Activated CD4-positive, alpha-beta T cell treated with anti-CD3 and anti-CD28 coated beads, Interleukin-2, amount 10 ng/mL, durations not matched to agents 7 days and 5 days (primary cell): ENCODE measurements at regions not wholly inside any gene's neighbourhood (a gene's known extent, or its start where the extent isn't known, plus 50 kb on each side); places are given as distances from the start of the nearest gene placed in this dataset.
"Not testable (repeated sequence)": the region's sequence is repeated elsewhere in the genome, so short reads cannot be mapped to it uniquely, and the experiment has no call there.

Experiments used
- CTCF ChIA-PET: fragments of 350-600 bp; sonication (Branson Sonifier 250); formaldehyde crosslinking; loops from one replicate; lab custom pipeline; 2021; ENCODE audit warnings: antibody characterized with exemption; lab: Charles Lee
- POLR2A ChIA-PET: fragments of 350-600 bp; sonication (Branson Sonifier 250); formaldehyde crosslinking; loops from one replicate; lab custom pipeline; 2021; ENCODE audit warnings: antibody characterized with exemption; lab: Charles Lee
- DNase-seq: peaks from one replicate; pipeline ENCODE4 v3.0.0-alpha.2; 2020
- H3K27ac Mint-ChIP-seq: one replicate; pipeline ENCODE4 v1.8.0; 2021; ENCODE audit warnings: mild to moderate bottlenecking, moderate library complexity, mixed read lengths
- H3K27me3 Mint-ChIP-seq: one replicate; pipeline ENCODE4 v1.8.0; 2021; ENCODE audit warnings: mixed read lengths
- H3K36me3 Mint-ChIP-seq: one replicate; pipeline ENCODE4 v1.8.0; 2021; ENCODE audit warnings: low read depth, mixed read lengths
- H3K4me1 Mint-ChIP-seq: one replicate; pipeline ENCODE4 v1.8.0; 2021; ENCODE audit warnings: mixed read lengths
- H3K4me3 Mint-ChIP-seq: one replicate; pipeline ENCODE4 v1.8.0; 2021; ENCODE audit warnings: mild to moderate bottlenecking, moderate library complexity, mixed read lengths
- H3K9me3 Mint-ChIP-seq: one replicate; pipeline ENCODE4 v1.8.0; 2021; ENCODE audit warnings: mixed read lengths

DNA sequence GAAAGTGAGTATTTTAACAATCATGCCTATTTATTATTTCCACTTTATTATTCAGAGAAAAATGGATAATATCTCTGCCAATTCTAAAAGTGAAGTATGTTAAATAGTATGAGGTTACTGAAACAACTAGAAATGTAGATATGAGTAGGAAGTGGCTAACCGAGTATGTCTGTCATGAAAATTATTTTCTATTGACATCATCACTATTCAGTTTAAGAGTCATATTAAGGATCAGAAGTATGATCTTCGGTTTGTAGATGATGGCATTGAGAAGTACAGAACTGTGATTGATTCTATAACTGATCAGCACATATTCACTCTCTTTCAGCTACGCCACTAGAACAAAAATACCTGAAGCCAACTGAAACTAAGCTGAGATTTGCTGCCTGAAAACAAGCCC, 146.4 kb upstream of the SLITRK5 start:
- ChIA-PET CTCF (no interaction called here), POLR2A (no interaction called here)
- no peak overlapping the region for H3K27ac Mint-ChIP-seq
- no peaks in the 10 kb centered on the region for H3K9me3 Mint-ChIP-seq
- no peaks in the 10 kb centered on the region for H3K4me1 Mint-ChIP-seq
- H3K4me3 Mint-ChIP-seq, result no peak overlapping the region
- H3K36me3 Mint-ChIP-seq, result no peaks in the 10 kb centered on the region
- H3K27me3 Mint-ChIP-seq, result no peaks in the 10 kb centered on the region
- no peak for DNase-seq

DNA sequence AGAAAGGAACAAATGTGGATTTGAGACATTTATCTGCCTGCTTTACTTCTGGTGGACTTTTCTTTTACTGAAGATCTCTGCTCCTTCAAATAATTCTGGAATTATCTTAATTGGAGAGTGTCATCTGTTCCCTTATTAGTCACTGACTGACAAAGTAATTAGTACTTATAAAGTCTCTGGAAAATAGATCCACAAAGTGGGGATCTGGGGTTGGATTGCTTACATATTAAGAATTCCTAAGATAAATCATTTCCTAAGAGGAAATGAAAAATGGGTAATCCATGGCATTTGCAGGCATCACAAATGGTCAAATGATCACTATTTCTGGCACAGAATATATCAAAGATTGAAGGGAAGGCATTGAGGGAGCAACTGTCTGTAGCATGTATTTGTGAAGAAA, 137.4 kb upstream of the SLITRK5 start:
- H3K27ac Mint-ChIP-seq, result no peak overlapping the region
- CTCF ChIA-PET, result no interaction called here
- POLR2A ChIA-PET, result no interaction called here
- no peaks in the 10 kb centered on the region for H3K36me3 Mint-ChIP-seq
- no peak for DNase-seq
- H3K4me1 Mint-ChIP-seq, result peaks cover 2% of the 10 kb centered on the region
- no peaks in the 10 kb centered on the region for H3K27me3 Mint-ChIP-seq
- H3K9me3 Mint-ChIP-seq, result no peaks in the 10 kb centered on the region
- H3K4me3 Mint-ChIP-seq, result no peak overlapping the region

DNA sequence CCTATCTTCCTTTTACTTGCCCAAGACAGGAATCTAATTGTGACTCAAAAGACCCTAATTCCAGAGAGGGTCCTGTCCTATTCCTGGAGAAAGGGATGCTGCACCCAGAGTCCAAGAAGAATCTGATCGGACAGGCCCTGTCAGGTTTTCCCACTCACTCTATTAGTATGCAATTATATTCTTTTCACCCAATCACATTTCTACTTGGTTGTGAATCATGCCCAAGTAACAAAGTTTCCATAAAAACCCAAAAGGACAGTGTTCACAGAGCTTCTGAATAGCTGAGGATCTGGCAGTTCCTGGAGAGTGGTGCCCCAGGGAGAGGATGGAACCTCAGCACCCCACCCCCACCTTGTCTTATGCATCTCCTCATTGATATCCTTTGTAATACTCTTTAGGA, 135.3 kb upstream of the SLITRK5 start:
- H3K36me3 Mint-ChIP-seq, result no peaks in the 10 kb centered on the region
- peaks cover 2% of the 10 kb centered on the region for H3K4me1 Mint-ChIP-seq
- POLR2A ChIA-PET, result no interaction called here
- H3K4me3 Mint-ChIP-seq, result no peak overlapping the region
- CTCF ChIA-PET, result no interaction called here
- H3K9me3 Mint-ChIP-seq, result no peaks in the 10 kb centered on the region
- H3K27ac Mint-ChIP-seq, result no peak overlapping the region
- no peak for DNase-seq
- H3K27me3 Mint-ChIP-seq, result no peaks in the 10 kb centered on the region

DNA sequence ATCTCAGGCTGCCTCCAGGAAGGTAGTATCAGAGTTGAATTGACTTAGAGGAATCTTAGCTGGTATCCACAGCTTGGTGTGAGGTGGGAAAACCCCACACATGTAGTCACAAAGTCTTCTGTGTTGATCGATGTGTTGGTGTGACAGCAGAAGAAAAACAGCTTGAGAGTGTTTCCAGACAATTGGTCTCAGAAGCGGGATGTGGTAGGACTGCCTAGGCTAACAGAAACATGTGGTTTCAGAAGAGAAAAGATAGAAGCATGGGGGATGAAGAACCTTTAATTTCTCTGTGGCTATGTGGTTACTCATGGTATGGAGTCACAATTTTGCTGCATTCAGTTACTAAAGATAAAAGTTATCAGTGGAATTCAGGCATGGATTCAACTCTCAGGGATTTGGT, 134.7 kb upstream of the SLITRK5 start:
- H3K27me3 Mint-ChIP-seq, result no peaks in the 10 kb centered on the region
- H3K4me3 Mint-ChIP-seq, result no peak overlapping the region
- ChIA-PET POLR2A (no interaction called here), CTCF (no interaction called here)
- peaks cover 2% of the 10 kb centered on the region for H3K4me1 Mint-ChIP-seq
- no peak for DNase-seq
- no peak overlapping the region for H3K27ac Mint-ChIP-seq
- no peaks in the 10 kb centered on the region for H3K36me3 Mint-ChIP-seq
- no peaks in the 10 kb centered on the region for H3K9me3 Mint-ChIP-seq

DNA sequence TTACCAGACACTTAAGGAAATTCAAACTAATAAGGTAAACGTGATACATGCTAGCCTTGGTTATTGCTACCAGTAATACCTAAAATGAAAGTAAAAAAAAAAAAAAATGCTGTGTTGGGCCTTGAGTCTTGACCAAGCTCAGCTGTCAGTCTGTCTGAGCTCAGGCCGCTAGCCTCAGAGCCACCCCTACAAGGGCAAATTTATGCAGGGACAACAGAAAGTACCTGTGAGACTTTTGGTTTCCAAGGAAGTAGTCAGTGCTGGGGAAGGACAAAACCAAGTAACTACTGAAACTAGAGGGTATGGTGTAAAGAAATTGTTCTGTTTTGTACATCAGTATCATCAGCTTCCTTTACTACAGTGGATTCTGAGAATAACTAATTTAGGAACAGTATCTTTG, 134.3 kb upstream of the SLITRK5 start:
- Mint-ChIP-seq H3K9me3 (no peaks in the 10 kb centered on the region), H3K36me3 (no peaks in the 10 kb centered on the region), H3K27me3 (no peaks in the 10 kb centered on the region), H3K4me1 (peaks cover 2% of the 10 kb centered on the region), H3K27ac (no peak overlapping the region), H3K4me3 (no peak overlapping the region)
- ChIA-PET POLR2A (no interaction called here), CTCF (no interaction called here)
- DNase-seq, result no peak

DNA sequence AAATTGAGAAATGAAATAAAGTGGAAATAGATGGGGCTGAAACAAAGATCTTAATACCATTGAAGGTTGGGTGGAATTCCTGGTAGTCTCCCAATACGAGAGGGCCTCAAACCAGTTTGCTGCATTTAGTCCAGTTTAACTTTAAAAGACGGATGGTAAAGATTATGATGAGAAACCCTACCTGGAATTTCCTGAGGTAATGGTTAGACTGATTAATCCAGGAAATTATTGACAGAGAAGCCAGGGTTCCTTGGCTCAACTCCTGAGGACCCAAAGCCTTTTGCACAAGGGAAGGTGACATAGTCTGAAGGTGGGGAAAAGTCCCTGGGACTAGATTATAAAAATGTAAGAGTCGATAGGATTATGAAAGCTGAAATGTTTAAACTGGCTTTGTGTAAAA, 133.2 kb upstream of the SLITRK5 start:
- H3K36me3 Mint-ChIP-seq, result no peaks in the 10 kb centered on the region

DNA sequence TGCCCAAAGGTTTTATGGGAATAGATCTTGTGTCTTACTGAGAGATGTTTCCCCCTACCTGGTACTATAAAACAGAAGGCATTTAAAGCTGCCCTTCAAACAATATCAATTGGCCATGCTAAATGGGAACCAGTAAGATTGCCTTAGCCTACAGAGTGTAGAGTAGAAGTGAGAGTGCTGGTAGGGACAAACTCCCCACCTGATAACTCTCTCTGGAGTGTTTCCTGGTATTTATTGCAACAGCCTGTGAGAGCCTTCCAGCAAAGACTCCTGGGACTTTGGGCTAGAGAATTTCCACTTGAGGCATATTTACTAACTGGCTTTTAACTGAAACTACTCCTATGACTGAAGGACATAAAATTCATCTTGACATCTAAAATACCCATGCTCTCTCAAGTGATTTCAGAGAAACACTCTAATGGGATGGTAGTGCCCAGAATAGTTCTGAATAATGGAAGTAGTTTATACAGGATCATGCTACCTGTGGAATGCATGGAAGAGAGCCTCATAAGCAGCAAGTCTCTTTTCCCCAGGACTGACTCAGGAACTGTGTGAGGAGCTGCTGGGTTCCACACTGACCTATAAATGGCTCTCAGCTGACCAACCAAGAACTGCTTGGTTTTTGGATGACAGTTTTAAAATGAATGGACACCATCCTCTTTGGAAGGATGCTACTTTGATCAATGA, 132.7 kb upstream of the SLITRK5 start:
- Mint-ChIP-seq H3K36me3 (no peaks in the 10 kb centered on the region), H3K4me1 (peaks cover 2% of the 10 kb centered on the region), H3K27ac (no peak overlapping the region), H3K9me3 (peaks cover 1% of the 10 kb centered on the region), H3K27me3 (no peaks in the 10 kb centered on the region), H3K4me3 (no peak overlapping the region)
- no peak for DNase-seq
- ChIA-PET POLR2A (no interaction called here), CTCF (no interaction called here)

More for the DNA sequence above, 133.2 kb upstream of the SLITRK5 start:
- no peaks in the 10 kb centered on the region for H3K27me3 Mint-ChIP-seq
- peaks cover 2% of the 10 kb centered on the region for H3K4me1 Mint-ChIP-seq
- no peak overlapping the region for H3K27ac Mint-ChIP-seq
- CTCF ChIA-PET, result no interaction called here
- no peak overlapping the region for H3K4me3 Mint-ChIP-seq
- no peaks in the 10 kb centered on the region for H3K9me3 Mint-ChIP-seq
- POLR2A ChIA-PET, result no interaction called here
- DNase-seq, result no peak

DNA sequence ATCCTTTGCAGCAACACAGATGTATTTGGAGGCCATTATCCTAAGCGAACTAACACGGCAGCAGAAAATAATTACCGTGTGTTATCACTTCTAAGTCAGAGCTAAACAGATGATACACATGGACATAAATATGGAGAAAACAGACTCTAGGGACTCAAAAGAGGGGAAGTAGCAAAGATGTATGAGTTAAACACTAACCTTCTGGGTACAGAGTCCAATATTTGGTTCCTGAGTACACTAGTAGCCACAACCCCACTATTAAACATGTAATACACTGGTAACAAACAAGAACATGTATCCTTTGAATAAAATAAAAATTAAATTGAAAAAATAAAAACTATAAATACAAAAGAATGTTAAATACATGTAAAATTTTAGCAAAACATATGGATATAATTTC, 118.0 kb upstream of the SLITRK5 start:
- no peak for DNase-seq
- ChIA-PET POLR2A (no interaction called here), CTCF (no interaction called here)
- H3K27ac Mint-ChIP-seq, result no peak overlapping the region
- H3K27me3 Mint-ChIP-seq, result no peaks in the 10 kb centered on the region
- no peaks in the 10 kb centered on the region for H3K9me3 Mint-ChIP-seq
- no peak overlapping the region for H3K4me3 Mint-ChIP-seq
- no peaks in the 10 kb centered on the region for H3K4me1 Mint-ChIP-seq
- no peaks in the 10 kb centered on the region for H3K36me3 Mint-ChIP-seq

DNA sequence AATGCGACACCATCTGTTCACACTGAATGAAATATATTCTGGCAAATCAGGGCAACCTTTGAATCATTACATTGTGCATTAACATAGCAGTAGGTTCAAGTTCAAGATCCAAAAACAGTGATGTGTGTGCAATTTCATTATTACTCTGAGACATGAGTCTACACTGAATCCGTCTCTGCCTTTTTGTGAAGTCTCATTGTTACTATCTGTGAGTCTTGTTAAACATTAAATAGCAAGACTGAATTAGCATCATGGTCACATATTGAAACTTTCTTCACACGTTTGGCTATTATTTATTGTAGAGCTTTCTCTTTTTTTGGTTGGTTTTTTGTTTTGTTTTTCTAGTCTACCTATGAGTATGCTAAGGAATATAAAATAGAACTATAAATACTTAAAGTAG, 117.1 kb upstream of the SLITRK5 start:
- H3K4me1 Mint-ChIP-seq, result no peaks in the 10 kb centered on the region
- H3K27ac Mint-ChIP-seq, result no peak overlapping the region
- no peak overlapping the region for H3K4me3 Mint-ChIP-seq
- DNase-seq, result no peak
- H3K36me3 Mint-ChIP-seq, result no peaks in the 10 kb centered on the region
- H3K9me3 Mint-ChIP-seq, result peaks cover 2% of the 10 kb centered on the region
- no peaks in the 10 kb centered on the region for H3K27me3 Mint-ChIP-seq
- POLR2A ChIA-PET, result no interaction called here
- CTCF ChIA-PET, result no interaction called here

DNA sequence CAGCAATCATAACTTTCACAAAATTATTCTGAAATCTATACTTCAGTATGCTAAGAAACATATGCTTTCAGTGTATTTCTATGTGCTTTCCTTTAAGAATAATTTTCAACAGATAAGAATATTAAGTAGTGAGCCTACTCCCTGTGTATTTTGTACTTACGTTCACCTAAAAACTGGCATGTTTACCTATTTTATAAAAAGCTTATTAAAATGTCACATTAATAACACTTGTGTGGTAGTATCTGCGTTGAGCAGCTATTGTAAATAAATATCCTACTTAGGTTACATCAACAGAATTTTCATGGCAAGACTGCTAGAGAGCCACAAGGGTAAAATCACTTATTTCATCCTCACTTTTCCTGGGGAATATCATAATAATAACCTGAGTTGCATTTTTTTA, 113.4 kb upstream of the SLITRK5 start:
- Mint-ChIP-seq H3K27ac (no peak overlapping the region), H3K4me1 (no peaks in the 10 kb centered on the region), H3K9me3 (peaks cover 2% of the 10 kb centered on the region), H3K36me3 (no peaks in the 10 kb centered on the region), H3K27me3 (no peaks in the 10 kb centered on the region), H3K4me3 (no peak overlapping the region)
- ChIA-PET CTCF (no interaction called here), POLR2A (no interaction called here)
- DNase-seq, result no peak

DNA sequence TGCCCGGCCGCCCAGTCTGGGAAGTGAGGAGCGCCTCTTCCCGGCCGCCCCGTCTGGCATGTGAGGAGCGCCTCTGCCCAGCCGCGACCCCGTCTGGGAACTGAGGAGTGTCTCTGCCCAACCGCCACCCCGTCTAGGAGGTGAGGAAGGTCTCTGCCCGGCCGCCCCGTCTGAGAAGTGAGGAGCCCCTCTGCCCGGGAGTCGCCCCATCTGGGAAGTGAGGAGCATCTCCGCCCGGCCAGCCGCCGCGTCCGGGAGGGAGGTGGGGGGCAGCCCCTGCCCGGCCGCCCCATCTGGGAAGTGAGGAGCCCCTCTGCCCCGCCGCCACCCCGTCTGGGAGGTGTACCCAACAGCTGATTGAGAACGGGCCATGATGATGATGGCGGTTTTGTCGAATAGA, 109.6 kb upstream of the SLITRK5 start:
- DNase-seq, result not testable (repeated sequence)

DNA sequence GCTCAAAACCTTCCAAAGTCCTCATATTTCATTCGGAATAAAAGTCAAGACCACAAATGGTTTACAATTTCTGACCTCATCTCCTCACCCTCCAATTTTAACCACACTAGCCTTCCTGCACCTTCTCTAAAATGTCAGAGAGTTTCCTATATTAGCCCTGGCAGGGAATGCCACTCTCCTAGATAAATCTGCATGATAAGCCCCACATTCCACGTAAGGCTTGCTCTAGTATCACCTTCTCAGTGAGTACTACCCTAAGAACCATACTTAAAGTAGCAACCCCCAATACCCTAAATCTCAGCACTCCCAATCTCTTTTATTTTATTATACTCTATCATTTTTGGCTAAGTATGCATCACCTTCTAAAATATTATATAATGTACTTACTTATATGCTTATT, 100.5 kb upstream of the SLITRK5 start:
- no peak overlapping the region for H3K4me3 Mint-ChIP-seq
- H3K27ac Mint-ChIP-seq, result no peak overlapping the region
- H3K4me1 Mint-ChIP-seq, result no peaks in the 10 kb centered on the region
- no peaks in the 10 kb centered on the region for H3K9me3 Mint-ChIP-seq
- no peak for DNase-seq
- ChIA-PET POLR2A (no interaction called here), CTCF (no interaction called here)
- no peaks in the 10 kb centered on the region for H3K27me3 Mint-ChIP-seq
- H3K36me3 Mint-ChIP-seq, result no peaks in the 10 kb centered on the region

More for the DNA sequence above, 109.6 kb upstream of the SLITRK5 start:
- H3K9me3 Mint-ChIP-seq, H3K36me3 Mint-ChIP-seq, H3K4me1 Mint-ChIP-seq, H3K27me3 Mint-ChIP-seq, CTCF ChIA-PET, H3K27ac Mint-ChIP-seq, POLR2A ChIA-PET, H3K4me3 Mint-ChIP-seq: not testable (repeated sequence)

DNA sequence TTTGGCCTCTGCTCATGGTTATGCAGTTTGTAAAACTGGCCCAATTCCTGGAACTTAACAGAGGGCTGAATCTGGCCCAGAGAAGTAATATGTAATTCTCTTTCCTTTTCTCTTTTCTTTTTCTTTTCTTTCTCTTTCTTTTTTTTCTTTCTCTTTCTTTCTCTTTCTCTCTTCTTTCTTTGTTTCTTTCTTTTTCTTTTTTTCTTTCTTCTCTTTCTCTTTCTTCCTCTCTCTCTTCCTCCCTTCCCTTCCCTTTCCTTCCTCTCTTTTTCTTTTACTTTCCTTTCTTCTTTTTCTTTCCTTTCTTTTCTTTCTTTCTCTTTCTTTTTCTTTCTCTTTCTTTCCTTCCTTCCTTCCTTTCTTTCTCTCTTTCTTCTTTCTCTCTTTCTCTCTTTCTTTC, 88.8 kb upstream of the SLITRK5 start:
- no peaks in the 10 kb centered on the region for H3K4me1 Mint-ChIP-seq
- no peaks in the 10 kb centered on the region for H3K36me3 Mint-ChIP-seq
- ChIA-PET POLR2A (no interaction called here), CTCF (no interaction called here)
- no peaks in the 10 kb centered on the region for H3K27me3 Mint-ChIP-seq
- no peak for DNase-seq
- no peak overlapping the region for H3K4me3 Mint-ChIP-seq
- H3K27ac Mint-ChIP-seq, result no peak overlapping the region
- H3K9me3 Mint-ChIP-seq, result peaks cover 1% of the 10 kb centered on the region

DNA sequence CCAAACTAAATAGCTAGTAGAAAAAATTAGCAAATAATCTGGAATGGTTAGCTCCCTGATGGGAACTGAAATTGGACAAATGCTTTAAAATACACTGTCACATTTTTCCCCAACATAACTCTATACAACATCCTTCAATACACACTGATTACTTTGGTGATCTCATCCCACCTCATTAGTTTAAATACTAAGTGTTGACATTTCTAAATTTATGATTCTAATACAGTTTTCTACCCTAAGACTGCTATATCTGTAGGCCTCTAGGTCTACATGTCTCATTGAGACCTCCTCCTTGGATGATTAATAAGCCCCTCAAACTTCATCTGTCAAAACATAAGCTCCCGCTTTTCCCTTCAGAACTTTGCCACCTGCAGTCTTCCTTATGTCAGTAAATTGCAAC, 80.7 kb upstream of the SLITRK5 start:
- ChIA-PET CTCF (no interaction called here), POLR2A (no interaction called here)
- no peak overlapping the region for H3K27ac Mint-ChIP-seq
- H3K4me3 Mint-ChIP-seq, result no peak overlapping the region
- H3K9me3 Mint-ChIP-seq, result peaks cover 5% of the 10 kb centered on the region
- DNase-seq, result no peak
- H3K4me1 Mint-ChIP-seq, result no peaks in the 10 kb centered on the region
- no peaks in the 10 kb centered on the region for H3K27me3 Mint-ChIP-seq
- H3K36me3 Mint-ChIP-seq, result no peaks in the 10 kb centered on the region
